Osteoblast (primary cell): ENCODE measurements at regions not wholly inside any gene's neighbourhood (a gene's known extent, or its start where the extent isn't known, plus 50 kb on each side); places are given as distances from the start of the nearest gene placed in this dataset.
"Not testable (repeated sequence)": the region's sequence is repeated elsewhere in the genome, so short reads cannot be mapped to it uniquely, and the experiment has no call there.

Experiments
- DNase-seq: peaks from one replicate; pipeline ENCODE4 v3.0.0; 2011; ENCODE audit warnings: low spot score, mixed read lengths; ENCODE audit not compliant: insufficient read length; ENCODE audit errors: missing footprints
- H2AFZ ChIP-seq: 2 replicates; pipeline ENCODE4 v1.6.0; 2011; ENCODE audit warnings: mild to moderate bottlenecking, low read length
- H3K27ac ChIP-seq: 2 replicates; pipeline ENCODE4 v1.5.1; 2011; ENCODE audit warnings: mild to moderate bottlenecking, low read depth, low read length, moderate library complexity
- H3K27me3 ChIP-seq: 2 replicates; pipeline ENCODE4 v1.6.0; 2012; ENCODE audit warnings: mild to moderate bottlenecking, control low read depth, inconsistent platforms, low read length, moderate library complexity; ENCODE audit not compliant: insufficient read depth
- H3K36me3 ChIP-seq: 2 replicates; pipeline ENCODE4 v1.5.1; 2011; ENCODE audit warnings: mild to moderate bottlenecking, low read length, control low read depth, moderate library complexity; ENCODE audit not compliant: insufficient read depth
- H3K4me1 ChIP-seq: 2 replicates; pipeline ENCODE4 v1.5.1; 2011; ENCODE audit warnings: mild to moderate bottlenecking, low read length, control low read depth, moderate library complexity; ENCODE audit not compliant: insufficient read depth
- H3K4me2 ChIP-seq: 2 replicates; pipeline ENCODE4 v1.6.0; 2011; ENCODE audit warnings: mild to moderate bottlenecking, low read length; ENCODE audit not compliant: insufficient read depth
- H3K4me3 ChIP-seq: fragments of 200-600 bp; sonication (generic); 3 replicates; pipeline ENCODE4 v1.5.1; 2012; ENCODE audit warnings: mild to moderate bottlenecking, low read length, inconsistent platforms; ENCODE audit not compliant: insufficient read depth
- H3K79me2 ChIP-seq: 2 replicates; pipeline ENCODE4 v1.6.0; 2012; ENCODE audit warnings: mild to moderate bottlenecking, low read length, control low read depth, inconsistent platforms; ENCODE audit not compliant: insufficient read depth
- H3K9me3 ChIP-seq: 2 replicates; pipeline ENCODE4 v1.5.1; 2011; ENCODE audit warnings: low read depth, low read length, control low read depth
- H4K20me1 ChIP-seq: 2 replicates; pipeline ENCODE4 v1.6.0; 2012; ENCODE audit warnings: mild to moderate bottlenecking, low read length, control low read depth; ENCODE audit not compliant: insufficient read depth
- CTCF ChIP-seq: IDR thresholded peaks from 2 replicates; pipeline ENCODE4 v1.5.1; 2011; ENCODE audit warnings: mild to moderate bottlenecking, low read depth, low read length, moderate library complexity; ENCODE audit errors: extremely low read depth

- Histone ChIP-seq H3K4me2 (no peak overlapping the region), H3K79me2 (no peaks in the 10 kb centered on the region), H3K4me1 (no peaks in the 10 kb centered on the region), H3K27me3 (no peaks in the 10 kb centered on the region), H2AFZ (no peak overlapping the region), H3K4me3 (no peak overlapping the region), H4K20me1 (no peaks in the 10 kb centered on the region), H3K36me3 (no peaks in the 10 kb centered on the region), H3K9me3 (no peaks in the 10 kb centered on the region), H3K27ac (no peak overlapping the region)
- no peak for DNase-seq
- no peak for TF ChIP-seq CTCF
Observed at GRCh38 chr1:30462166-30462565, 261.2 kb downstream of the MATN1 start.

DNA sequence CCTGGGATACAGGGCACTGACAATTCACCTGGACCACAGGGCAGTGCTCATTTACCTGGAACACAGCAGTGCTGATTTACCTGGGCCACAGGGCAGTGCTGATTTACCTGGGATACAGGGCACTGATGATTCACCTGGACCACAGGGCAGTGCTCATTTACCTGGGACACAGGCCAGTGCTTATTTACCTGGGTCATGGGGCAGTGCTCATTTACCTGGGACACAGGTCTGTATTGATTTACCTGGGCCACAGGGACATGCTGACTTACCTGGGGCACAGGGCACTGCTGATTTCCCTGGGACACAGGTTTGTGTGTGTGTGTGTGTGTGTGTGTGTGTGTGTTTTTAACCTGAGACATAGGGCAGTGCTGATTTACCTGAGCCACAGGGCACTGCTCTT lies 261.7 kb downstream of the MATN1 start:
- no peak overlapping the region for H3K4me2 ChIP-seq
- H3K79me2 ChIP-seq = no peaks in the 10 kb centered on the region
- no peaks in the 10 kb centered on the region for H3K27me3 ChIP-seq
- no peaks in the 10 kb centered on the region for H3K36me3 ChIP-seq
- no peak overlapping the region for H3K4me3 ChIP-seq
- H3K9me3 ChIP-seq = no peaks in the 10 kb centered on the region
- H3K4me1 ChIP-seq = no peaks in the 10 kb centered on the region
- no peak overlapping the region for H3K27ac ChIP-seq
- DNase-seq = no peak
- no peaks in the 10 kb centered on the region for H4K20me1 ChIP-seq
- no peak for TF ChIP-seq CTCF
- H2AFZ ChIP-seq = no peak overlapping the region

DNA sequence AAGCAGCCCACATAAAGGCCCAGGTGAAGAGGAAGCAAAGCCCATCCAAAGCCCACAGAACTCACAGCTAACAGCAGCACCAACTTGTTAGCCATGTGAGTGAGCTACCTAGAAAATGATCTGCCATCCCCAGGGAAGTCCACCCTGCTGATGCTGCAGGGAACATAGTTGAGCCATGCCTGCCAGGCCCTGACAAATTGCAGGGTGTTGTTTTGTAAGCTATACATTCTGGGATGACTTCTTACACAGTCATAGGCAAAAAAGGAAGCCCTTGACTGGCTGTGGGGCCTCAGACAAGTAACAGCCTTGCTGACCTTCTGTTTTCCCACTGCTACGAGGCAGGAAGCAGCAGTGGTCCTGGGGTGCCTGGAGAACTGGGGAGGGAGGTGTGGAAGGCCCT lies 262.7 kb downstream of the MATN1 start:
- Histone ChIP-seq H3K36me3 (no peaks in the 10 kb centered on the region), H3K4me3 (no peak overlapping the region), H3K27ac (no peak overlapping the region), H3K4me2 (no peak overlapping the region), H3K79me2 (no peaks in the 10 kb centered on the region), H2AFZ (no peak overlapping the region), H3K4me1 (no peaks in the 10 kb centered on the region), H3K27me3 (no peaks in the 10 kb centered on the region), H4K20me1 (no peaks in the 10 kb centered on the region), H3K9me3 (no peaks in the 10 kb centered on the region)
- no peak for TF ChIP-seq CTCF
- no peak for DNase-seq

- H3K4me2 ChIP-seq, H3K4me1 ChIP-seq, H3K4me3 ChIP-seq, H3K79me2 ChIP-seq, DNase-seq, H3K9me3 ChIP-seq, H3K27me3 ChIP-seq, H2AFZ ChIP-seq, H3K36me3 ChIP-seq, H4K20me1 ChIP-seq, H3K27ac ChIP-seq: not testable (repeated sequence)
Observed at GRCh38 chr1:30458730-30459485, 264.5 kb downstream of the MATN1 start.
